Astrocyte of the hippocampus (primary cell): ENCODE measurements at regions not wholly inside any gene's neighbourhood (a gene's known extent, or its start where the extent isn't known, plus 50 kb on each side); places are given as distances from the start of the nearest gene placed in this dataset.
A peak's percentile ranks its signal among the peaks of the same experiment; 100 is the strongest.
"Not testable (repeated sequence)": the region's sequence is repeated elsewhere in the genome, so short reads cannot be mapped to it uniquely, and the experiment has no call there.

Experiments used
- DNase-seq: peaks from one replicate; pipeline ENCODE4 v3.0.0; 2011; ENCODE audit warnings: low read depth, low spot score

DNA sequence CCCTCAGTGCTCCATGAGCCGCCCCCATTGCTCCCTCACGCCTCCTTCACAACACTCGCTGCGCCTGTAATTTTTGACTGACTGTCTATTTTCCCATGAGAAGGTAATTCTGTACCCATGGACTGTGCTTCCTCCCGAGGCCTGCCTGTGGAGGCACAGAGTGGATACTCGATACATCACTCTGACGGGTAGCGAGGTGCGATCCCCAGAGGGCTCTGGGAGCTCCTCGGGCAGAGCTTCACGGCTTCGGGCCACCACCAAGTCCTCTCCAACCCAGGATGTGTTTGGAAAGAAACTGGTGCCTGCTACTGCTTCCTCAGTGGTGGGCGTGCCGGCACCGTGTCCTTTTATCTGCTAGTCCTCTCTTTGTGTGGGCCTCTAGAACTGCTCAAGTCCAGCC lies 108.6 kb upstream of the DLG1 start:
- no peak for DNase-seq

DNA sequence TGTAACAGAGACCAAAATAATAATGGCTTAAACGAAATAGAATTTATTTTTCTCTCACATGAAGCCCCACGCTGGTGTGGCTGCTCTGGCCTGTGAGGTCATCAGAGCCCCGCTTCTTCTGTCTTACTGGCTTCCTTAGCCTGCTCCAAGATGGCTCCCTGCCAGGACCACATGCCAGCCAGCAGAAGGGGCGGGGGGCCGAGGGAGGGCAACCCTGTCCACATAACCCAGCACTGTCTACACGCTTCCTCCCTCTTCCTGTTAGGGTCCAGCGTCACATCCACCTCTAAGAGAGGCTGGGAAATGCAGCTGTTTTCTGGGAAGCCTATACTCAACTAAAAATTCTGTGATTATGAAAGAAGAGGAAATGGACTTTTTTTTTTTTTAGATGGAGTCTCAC lies 107.9 kb upstream of the DLG1 start:
- DNase-seq, result peak; percentile 81

DNA sequence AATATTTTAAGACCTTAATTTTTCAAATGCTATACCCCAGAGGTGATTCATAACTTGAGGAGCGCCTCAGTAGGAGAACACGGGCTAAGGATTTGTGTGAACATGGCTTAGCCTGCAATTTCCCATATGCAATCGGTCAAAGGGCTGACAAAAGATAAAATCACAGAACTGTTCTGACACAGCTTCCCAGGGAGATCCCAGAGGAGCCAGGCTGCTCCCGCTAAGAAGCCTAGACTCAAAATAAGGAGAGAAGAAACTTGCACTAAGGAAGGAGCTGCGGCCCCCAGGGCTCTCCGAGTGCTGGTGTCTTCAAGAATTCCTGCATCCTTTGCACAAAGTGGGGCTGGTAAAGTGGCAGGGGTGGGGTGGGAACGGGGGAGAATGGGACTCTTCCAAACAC lies 106.3 kb upstream of the DLG1 start:
- DNase-seq, result no peak

DNA sequence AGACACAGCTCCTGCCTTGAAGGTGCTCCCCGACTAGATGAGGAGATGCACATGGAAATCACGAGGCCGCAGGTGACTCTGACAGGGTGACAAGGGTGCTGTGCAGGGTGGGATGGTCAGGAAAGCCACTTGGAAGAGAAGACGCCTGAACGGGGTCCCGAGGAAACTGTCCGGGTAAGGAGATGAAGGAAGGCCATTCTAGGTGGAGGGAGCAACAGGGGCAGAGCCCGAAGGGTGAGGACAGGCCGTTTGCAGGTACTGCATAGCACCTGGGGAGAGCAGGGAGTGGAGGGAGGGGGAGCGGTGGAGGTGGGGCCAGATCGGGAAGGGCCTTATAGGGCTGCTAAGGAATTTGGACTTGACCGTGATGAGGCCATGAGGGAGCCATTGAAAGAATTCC lies 105.6 kb upstream of the DLG1 start:
- DNase-seq, result no peak

DNA sequence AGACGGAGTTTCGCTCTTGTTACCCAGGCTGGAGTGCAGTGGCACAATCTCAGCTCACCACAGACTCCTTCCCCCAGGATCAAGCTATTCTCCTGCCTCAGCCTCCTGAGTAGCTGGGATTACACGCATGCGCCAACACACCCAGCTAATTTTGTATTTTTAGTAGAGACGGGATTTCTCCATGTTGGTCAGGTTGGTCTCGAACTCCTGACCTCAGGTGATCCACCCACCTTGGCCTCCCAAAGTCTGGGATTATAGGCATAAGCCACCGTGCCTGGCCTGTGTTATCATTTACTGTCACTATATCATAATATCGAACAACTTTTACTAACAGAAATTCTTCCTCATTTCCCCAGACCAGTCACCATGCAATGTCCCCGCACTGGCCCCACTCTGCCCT lies 104.0 kb upstream of the DLG1 start:
- not testable (repeated sequence) for DNase-seq

DNA sequence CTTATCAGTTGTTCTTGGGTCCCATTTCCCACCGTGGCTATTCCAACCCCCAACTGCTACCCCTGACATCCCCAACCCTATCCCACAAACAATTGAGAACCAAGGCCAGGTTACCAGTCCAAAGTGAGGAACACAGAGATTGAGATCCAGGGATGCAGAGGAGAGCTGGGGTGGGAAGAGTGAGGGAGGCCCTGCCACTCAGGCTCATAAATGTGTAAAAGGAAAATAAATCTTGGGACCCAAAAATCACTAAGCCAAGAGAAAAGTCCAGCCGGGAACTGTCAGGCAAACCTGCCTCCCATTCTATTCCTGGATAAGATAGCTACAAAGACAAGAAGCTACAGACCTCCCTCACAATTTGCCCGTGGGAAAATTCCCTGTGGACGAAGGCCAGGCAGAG lies 101.1 kb upstream of the DLG1 start:
- DNase-seq, result peak; percentile 33

DNA sequence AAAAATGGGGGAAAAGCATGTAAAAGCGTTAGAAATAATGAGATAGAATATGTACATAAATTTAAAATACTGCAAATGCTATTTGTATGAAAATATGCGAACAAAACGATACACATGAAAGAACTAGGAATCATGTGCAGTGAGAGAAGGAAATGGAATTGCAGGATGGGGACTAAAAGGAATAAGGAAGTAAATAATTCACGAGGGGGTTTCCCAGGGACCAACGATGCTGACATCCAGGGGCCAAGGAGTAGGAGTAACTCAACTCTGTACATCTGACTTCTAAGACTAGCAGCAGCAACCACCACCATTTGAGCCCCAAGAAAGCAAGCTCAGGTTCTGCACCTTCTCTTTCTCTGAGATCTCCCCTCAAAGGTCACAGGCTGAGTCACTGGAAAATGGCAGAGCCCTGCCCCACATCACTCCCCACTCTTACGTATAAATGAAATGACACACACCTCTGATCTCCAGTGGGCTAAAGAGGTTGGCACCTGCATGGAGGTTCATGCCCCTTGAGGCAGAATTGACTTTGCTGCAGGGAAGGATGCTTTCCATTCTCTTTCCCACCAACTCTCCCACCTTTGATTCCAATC lies 100.0 kb upstream of the DLG1 start:
- DNase-seq, result no peak

DNA sequence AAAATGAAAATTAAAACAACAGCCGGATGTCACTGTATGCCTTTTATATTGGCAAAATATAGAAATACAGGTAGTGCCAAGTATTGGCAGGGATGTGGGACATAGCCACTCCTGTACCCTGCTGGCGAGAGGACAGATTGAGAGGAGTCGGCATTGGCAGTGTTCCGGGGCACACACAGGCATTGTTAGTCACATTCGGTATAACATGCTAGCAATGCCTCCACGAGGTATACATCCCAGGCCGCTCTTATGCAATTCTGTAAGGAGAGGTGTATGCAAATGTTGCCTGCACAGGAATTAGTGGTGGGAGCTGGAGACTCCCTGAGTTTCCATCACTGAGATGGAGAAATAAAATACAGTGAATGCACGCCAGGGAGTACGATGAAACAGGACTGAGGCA lies 99.4 kb upstream of the DLG1 start:
- DNase-seq, result no peak

DNA sequence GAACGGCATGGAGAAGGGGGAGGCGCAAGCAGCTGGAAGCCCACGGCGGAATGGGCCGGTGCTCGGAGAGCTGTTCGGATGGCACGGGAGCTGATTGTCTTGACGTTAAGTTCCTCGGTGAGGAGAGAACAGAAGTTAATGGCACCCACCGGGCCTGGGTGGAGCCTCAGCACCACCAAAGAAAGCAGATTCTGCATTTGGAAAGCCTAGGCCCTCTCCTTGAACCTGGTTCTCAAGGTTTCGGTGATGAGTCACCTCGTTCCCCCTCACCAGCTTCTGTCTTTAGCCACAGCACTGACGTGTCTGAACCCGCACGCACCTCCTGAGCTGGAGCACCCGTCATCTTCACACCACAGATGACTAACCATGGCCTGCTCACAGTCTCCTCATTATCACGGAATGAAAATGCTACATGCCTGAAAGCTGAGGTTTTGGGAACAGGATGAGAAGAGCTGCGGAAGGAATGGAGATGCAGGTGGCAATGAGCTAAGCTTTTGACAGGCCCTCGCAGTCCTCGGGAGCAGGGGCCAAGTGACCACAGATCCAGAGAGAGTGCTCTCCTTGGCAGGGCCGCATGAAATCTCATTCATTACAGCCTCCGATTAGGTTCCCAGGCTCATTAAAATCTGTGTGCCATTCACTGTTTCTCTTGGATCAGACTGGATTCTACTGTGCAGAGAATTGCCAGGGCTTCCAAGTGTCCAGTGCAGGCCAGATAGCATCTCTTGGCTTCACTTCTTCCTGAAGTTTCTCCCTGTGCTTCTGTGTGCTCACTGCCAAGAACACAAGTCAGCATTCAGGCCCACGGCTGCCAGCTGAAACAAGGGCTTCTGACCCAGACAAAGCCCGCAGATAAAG lies 96.3 kb upstream of the DLG1 start:
- DNase-seq, result peak; percentile 99

DNA sequence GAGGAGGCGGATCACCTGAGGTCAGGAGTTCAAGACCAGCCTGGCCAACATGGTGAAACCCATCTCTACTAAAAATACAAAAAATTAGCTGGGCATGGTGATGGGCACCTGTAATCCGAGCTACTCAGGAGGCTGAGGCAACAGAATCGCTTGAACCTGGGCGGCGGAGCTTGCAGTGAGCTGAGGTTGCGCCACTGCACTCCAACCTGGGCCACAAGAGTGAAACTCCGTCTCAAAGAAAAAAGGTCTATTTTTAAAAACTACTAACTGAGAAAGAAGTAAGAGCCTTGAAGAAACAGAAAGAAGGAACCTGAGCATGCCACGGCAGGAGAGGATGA lies 95.7 kb upstream of the DLG1 start:
- not testable (repeated sequence) for DNase-seq

DNA sequence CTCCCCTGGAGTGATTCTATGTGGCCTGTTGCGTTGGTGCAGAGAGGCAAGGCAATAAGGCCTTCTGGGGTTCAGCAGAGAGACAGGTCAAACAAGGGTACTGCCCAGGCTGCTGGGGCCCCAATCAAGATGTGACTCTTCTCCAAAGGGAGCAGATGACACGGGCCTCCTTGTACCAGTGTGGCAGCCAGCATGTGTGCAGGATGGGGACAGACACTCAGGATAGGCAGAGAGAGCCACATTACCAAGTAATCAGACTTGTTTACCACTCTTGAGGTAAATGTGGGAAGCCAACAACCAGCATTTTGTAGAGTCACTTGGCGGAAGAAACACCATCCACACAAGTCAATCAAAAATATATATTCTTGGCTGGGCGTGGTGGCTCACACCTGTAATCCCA lies 95.3 kb upstream of the DLG1 start:
- no peak for DNase-seq

DNA sequence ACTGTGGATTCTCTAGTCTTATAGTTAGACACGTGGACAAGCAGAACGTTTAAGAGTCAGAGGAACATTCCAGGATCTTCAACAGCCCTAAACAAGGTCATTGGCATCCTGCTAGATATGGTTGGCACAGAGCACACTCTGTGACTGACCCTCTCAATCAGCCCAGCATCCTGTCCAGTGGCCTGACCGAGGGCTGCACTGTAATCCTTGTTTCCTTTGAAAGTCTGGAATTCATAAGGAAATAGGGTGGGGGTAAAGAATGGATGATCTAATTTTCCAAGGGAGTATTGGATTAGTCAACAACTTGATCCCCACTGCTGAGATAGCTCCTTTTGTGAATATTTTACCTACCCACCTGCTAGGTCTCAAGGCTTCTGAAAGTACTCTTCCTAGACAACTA lies 94.5 kb upstream of the DLG1 start:
- DNase-seq, result peak; percentile 57

DNA sequence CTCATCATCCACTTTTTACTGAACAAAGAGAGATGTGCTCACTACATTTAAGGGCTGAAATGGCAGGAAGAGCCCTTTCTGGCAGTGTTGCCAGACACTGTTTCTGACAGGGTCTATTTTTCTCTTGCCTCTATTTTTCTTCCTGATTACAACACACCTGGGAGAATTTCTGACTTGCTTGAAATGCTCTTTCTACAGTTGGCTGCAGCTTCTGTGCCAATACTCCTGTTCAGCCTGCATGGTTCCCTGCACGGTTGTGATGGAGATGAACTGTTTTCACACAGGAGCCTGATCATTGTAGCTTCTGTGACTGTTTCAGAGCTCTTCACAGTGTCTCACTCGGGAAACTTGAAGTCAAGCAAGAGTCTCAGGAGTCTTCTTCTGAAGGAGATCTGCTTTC lies 83.0 kb upstream of the DLG1 start:
- no peak for DNase-seq

DNA sequence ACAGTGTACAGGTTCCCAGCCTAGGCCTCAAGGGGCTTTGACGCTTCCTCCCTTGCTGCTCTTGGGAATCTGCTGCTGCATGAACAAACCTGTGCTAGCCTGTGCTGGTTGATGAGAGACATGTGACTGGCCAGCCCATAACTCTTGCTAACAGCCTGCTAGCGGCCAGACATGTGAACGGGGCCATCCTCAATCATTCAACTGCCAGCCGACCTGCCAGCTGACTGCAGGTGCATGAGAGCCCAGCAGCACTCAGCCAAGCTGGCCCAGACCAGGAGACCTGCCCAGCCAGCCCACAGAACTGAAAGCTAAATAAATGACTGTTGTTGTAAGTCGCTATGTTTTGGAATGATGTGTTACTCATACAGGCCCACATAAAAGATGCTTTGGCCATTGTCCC lies 82.4 kb upstream of the DLG1 start:
- peak; percentile 73 for DNase-seq

DNA sequence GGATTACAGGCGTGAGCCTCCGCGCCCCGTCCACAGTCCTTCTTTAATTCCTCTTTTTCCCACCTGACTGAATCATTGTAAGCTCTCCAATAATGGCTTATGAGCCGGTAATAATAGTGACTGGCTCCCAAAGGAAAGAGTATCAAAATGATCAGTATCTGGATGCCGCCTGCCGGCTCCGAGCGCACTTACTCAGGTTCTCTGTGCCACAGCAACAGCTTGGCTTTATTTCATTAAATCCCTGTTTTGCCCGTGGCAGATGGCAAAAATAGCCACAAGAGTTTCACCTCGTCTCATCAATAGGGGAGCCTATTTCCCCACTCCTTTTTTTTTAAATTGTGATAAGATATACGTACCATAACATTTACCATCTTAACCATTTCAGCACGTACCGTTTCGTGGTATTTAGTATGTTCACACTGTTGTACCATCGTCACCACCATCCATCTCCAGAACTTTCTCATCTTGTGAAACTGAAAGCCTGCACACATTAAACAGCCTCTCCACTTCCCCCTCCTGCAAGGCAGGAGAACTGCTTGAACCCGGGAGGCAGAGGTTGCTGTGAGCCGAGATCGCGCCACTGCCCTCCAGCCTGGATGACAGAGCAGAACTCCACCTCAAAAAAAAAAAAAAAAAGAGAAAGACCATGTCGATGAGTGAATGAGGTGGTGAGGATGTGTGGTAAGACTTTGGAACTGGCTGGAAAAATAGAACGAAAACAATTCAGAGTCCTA lies 80.7 kb upstream of the DLG1 start:
- DNase-seq, result no peak

DNA sequence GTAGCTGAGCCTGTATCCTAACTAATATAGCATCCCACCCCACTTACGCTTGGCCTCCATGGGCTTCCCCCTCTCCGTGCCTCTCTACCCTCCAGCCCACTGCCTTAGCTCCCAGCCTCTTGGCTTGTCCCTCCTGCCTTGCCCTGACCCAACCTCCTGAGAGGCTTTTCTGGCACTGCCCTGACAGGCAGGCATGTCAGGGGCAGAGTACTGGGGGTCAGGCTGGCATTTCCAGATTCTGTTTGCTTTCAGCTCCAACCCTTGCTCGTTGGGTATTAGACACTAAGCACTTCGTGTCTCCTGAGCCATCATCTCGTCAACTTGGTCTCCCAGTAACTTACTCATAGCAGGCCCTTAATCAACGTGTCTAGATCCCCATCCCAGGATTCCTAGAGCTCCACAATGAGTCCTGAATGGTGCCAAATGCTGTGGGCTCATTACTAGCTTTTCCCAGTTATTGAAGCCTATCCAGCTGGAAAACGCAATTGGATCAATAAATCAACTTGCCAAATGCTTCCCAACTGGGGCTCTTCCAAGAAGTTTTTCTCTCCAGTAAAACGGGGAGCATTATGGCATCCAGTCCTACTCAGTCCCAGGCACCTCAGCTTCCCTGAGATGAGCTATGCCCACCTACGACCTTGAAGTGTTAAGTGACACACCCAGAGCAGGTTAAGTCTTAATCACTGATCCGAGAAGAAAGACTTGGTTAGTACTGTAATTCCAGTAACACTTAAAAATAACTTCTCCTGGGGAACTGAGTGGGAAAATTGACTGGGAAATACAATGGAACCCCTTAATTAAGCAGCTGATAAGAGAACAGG lies 78.5 kb upstream of the DLG1 start:
- no peak for DNase-seq

DNA sequence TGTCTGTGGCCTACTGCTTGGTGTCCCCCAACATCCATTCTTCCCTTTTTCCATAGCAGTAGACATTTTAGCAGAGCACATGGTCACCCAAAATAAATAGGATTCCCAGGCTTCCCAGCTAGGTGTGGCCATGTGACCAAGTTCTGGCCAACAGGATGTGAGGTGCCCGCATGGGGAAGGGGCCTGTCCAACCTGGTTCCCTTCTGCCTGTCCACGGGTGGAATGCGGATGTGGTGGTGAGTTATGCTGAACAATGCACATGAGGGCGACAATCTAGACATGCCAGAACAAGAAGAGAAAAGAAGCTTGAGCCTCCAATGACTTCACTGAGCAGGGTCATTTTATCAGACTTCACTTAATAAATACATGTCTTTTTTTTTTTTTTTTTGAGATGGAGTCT lies 77.6 kb upstream of the DLG1 start:
- DNase-seq, result no peak

DNA sequence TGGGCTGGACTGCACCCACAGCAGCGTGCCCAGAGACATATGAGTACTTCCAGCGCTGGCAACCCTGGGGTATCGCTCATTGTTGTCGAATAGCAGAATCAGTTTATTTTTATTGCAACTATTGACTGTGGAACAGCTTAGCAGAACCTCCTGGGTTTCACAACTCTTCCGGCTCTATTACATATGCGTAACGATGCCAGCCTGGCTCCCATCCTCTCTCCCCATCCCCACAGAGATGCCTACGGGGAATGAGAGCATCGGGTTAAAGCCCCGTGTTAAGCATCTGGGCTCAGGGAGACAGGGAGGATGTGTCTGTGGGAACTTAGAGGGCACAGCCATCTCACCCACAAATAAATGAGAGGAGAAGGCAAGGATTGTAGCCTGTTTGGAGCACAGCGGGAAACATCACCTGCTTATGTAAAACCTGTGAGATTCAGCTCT lies 76.6 kb upstream of the DLG1 start:
- no peak for DNase-seq

DNA sequence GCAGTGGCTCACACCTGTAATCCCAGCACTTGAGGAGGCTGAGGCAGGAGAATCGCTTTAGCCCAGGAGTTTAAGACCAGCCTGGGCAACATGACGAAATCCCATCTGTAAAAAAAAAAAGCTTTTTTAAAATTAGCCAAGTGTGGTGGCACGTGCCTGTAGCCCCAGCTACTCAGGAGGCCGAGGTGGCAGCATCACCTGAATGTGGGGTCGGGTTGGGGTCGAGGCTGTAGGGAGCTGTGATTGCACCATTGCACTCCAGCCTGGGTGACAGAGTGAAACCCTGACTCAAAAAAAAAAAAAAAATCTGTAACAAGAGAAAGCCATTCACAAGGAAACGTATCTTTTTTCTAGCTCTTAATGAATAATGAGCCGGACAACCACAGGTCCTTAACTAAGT lies 74.7 kb upstream of the DLG1 start:
- no peak for DNase-seq

DNA sequence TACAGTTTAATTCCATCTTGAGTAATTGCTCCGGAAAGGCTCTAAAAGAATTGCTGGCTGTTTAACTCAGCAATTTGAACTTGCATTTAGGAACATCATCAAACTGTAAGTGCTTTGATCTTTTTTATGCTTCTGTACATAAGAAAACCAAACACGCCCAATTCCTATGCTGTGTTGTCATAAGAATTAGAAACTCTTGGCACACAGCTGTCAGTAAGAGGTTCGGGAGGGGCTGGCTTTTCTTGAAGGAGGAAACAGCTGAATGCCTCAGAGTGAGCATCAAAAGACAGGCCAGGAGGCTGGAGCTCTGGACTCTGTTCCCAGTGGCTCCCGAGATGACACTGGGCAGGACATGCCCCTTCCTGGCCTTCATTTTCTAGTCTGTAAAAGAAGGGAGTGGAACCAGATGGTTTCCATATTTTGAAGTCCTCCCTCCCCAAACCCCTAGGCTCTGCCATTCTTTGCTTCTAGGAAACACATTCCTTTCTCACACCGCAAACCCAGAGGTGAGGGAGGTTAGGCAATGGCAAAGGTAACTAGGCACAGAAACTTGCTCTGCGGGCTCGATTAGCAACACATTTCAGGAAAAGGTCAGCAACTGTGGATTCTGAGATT lies 73.7 kb upstream of the DLG1 start:
- DNase-seq, result peak; percentile 90

DNA sequence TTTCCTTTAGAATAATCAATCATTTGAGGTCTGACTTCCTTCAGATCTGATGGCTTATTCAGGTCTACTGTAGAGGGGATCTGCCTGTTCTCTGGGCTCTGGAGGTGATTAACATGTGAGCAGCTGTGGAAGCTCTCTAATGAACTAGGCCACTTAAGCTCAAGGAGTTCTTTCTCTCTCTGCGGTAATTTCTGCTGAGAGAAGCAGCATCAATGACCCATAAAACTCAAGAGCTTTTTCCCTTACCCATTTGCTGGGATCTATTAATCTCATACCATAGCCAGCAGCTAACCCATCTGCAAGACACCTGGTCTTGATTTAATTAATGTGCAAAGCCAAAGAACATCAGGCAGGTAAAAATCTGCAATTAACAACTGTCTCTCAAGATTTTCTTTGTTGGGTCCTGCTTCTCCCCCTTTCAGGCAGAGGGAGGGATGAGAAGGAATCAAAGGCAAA lies 73.2 kb upstream of the DLG1 start:
- no peak for DNase-seq

DNA sequence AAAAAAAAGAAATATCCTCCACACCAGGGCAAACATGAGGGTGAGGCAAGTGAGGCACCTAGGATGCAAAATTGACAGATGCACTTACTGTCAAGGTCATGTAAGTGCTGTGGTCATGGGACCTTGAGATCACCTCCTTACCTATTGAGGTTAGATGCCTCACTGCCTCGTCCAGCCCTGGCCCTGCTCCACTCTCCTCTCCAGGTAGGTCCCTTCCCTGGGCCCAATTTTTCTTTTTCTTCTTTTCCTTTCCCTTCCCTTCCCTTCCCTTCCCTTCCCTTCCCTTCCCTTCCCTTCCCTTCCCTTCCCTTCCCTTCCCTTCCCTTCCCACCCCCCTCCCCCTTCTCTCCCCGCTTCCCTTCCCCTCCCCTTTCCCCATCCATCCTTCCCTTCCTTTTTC lies 71.1 kb upstream of the DLG1 start:
- no peak for DNase-seq
